ENCODE measurements at regions not wholly inside any gene's neighbourhood (a gene's known extent, or its start where the extent isn't known, plus 50 kb on each side); places are given as distances from the start of the nearest gene placed in this dataset.

DNA sequence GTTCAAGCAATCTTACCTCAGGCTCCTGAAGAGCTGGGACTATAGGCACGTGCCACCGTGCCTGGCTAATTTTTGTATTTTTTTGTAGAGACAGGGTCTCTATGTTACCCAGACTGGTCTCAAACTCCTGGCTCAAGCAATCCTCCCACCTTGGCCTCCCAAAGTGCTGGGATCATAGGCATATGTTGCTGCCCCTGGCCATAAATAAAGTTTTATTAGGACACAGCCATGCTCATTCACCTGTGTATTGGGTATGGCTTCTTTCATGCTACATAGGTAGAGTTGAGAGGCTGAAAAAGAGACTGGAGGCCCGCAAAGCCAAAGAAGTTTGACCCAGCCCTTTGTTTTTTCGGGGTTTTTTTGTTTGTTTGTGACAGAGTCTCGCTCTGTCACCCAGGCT lies 61.7 kb upstream of the NCOR2 start:
- Histone ChIP-seq H3K9me3 (ENCODE audit: control insufficient read depth in 2 of 2, insufficient read depth in 1 of 2, low read depth in 1 of 2, low read length in 1 of 2) (no peaks in the 10 kb centered on the region), H3K4me3 (ENCODE audit: low read depth in 1 of 2, low read length in 2 of 2) (no peak overlapping the region), H3K27me3 (ENCODE audit: control insufficient read depth in 1 of 2, insufficient read depth in 2 of 2, low read length in 2 of 2) (no peaks in the 10 kb centered on the region), H3K36me3 (ENCODE audit: control insufficient read depth in 2 of 2, insufficient read depth in 2 of 2, low read length in 1 of 2) (no peaks in the 10 kb centered on the region), H3K27ac (ENCODE audit: low read depth in 2 of 2, low read length in 1 of 2) (no peak overlapping the region), H3K4me1 (ENCODE audit: control insufficient read depth in 2 of 2, insufficient read depth in 2 of 2, low read length in 1 of 2) (peaks cover 0 to 20% of the 10 kb centered on the region in 2 donors)
- WGBS, 2 donors = 96 to 97% methylated on average over 5 of the region's 5 CpGs

DNA sequence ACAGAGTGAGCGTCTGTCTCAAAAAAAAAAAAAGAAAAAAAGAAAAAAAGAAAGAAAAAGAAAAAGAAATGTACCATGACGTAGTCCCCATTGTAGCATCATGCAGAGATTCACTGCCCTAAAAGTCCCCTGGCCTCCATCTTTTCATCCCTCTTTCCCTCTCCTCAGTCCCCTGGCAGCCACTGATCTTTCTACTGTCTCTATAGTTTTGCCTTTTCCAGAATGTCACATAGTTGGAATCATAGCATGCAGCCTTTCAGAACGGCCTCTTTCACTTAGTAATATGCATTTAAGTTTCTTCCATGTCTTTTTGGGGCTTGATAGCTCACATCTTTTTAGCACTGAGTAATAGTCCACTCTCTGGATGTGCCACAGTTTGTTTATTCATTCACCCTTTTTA lies 60.5 kb upstream of the NCOR2 start:
- H3K27me3 ChIP-seq (ENCODE audit: control insufficient read depth in 1 of 2, insufficient read depth in 2 of 2, low read length in 2 of 2) = no peaks in the 10 kb centered on the region
- H3K4me3 ChIP-seq (ENCODE audit: low read depth in 1 of 2, low read length in 2 of 2) = no peak overlapping the region
- peaks cover 0 to 3% of the 10 kb centered on the region in 2 donors for H3K9me3 ChIP-seq (ENCODE audit: control insufficient read depth in 2 of 2, insufficient read depth in 1 of 2, low read depth in 1 of 2, low read length in 1 of 2)
- no peaks in the 10 kb centered on the region for H3K36me3 ChIP-seq (ENCODE audit: control insufficient read depth in 2 of 2, insufficient read depth in 2 of 2, low read length in 1 of 2)
- peaks cover 0 to 18% of the 10 kb centered on the region in 2 donors for H3K4me1 ChIP-seq (ENCODE audit: control insufficient read depth in 2 of 2, insufficient read depth in 2 of 2, low read length in 1 of 2)
- 87 to 90% methylated on average over 3 of the region's 3 CpGs for WGBS, 2 donors
- no peak overlapping the region for H3K27ac ChIP-seq (ENCODE audit: low read depth in 2 of 2, low read length in 1 of 2)

DNA sequence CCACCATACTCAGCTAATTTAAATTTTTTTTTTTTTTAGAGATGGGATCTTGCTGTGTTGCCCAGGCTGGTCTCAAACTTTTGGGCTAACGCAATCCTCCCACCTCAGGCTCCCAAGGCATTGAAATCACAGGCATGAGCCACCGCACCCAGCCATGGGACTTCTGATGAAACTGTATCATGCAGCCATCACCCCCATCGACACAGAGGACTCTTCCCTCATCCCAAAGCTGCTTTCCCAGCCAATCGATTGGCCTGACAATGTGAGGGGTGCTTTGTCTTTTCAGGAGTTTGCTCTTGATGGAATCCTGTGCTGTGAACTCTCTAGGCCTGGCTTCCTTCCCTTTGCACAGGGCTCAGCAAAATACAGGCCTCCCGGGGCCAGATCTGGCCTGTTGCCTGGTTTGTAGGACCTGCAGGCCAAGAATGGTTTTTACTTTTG lies 59.6 kb upstream of the NCOR2 start:
- Histone ChIP-seq H3K4me1 (ENCODE audit: control insufficient read depth in 2 of 2, insufficient read depth in 2 of 2, low read length in 1 of 2) (peaks cover 0 to 23% of the 10 kb centered on the region in 2 donors), H3K27ac (ENCODE audit: low read depth in 2 of 2, low read length in 1 of 2) (peak overlapping the region; percentile 50 to 78)
- 64 to 66% methylated on average over 5 of the region's 5 CpGs for WGBS, 2 donors

DNA sequence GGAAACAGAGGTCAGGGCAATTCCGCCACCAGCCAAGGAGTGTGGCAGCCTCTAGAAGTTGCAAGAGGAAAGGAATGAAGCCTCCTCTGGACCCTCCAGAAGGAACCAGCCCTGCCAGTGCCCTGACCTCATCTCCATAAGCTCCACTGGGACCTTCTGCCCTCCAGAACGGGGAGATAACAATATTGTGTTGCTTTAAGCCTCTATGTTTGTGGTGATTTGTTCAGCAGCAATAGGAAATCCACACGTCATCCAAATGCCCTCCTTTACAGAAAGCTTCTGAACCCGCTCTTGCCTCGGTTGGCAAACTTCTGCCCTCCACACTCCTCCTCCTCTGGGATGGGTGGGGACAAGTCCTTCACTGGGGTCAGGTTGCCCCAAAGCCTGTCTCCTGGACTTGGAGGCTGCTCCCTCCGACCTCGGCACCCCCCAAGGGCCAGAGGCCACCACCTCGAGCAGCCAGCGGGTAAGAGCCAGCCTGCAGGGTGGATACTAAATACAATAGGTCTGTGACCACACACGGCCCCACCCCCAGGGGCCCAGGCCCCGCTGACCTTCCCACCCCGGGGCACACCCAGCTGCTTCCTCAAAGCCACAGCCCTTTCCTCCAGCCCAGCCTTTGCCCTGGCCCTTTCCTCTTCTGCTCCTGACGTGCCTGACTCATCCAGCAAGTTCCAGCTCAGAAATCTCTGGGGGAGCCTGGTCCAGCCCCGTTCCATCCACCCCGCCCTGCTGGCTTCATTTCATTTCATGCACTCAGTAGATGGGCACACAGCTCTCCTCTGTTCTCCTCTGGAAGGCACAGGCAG lies 58.7 kb upstream of the NCOR2 start:
- 34 to 39% methylated on average over 15 of the region's 15 CpGs for WGBS, 2 donors
- H3K9me3 ChIP-seq (ENCODE audit: control insufficient read depth in 2 of 2, insufficient read depth in 1 of 2, low read depth in 1 of 2, low read length in 1 of 2) = peaks cover 0 to 3% of the 10 kb centered on the region in 2 donors
- H3K4me1 ChIP-seq (ENCODE audit: control insufficient read depth in 2 of 2, insufficient read depth in 2 of 2, low read length in 1 of 2) = peaks cover 0 to 30% of the 10 kb centered on the region in 2 donors
- H3K4me3 ChIP-seq (ENCODE audit: low read depth in 1 of 2, low read length in 2 of 2) = no peak overlapping the region
- peak overlapping the region; percentile 50 to 78 for H3K27ac ChIP-seq (ENCODE audit: low read depth in 2 of 2, low read length in 1 of 2)
- no peaks in the 10 kb centered on the region for H3K27me3 ChIP-seq (ENCODE audit: control insufficient read depth in 1 of 2, insufficient read depth in 2 of 2, low read length in 2 of 2)
- no peaks in the 10 kb centered on the region for H3K36me3 ChIP-seq (ENCODE audit: control insufficient read depth in 2 of 2, insufficient read depth in 2 of 2, low read length in 1 of 2)

More for the DNA sequence above, 59.6 kb upstream of the NCOR2 start:
- Histone ChIP-seq H3K4me3 (ENCODE audit: low read depth in 1 of 2, low read length in 2 of 2) (no peak overlapping the region), H3K36me3 (ENCODE audit: control insufficient read depth in 2 of 2, insufficient read depth in 2 of 2, low read length in 1 of 2) (no peaks in the 10 kb centered on the region), H3K9me3 (ENCODE audit: control insufficient read depth in 2 of 2, insufficient read depth in 1 of 2, low read depth in 1 of 2, low read length in 1 of 2) (peaks cover 0 to 3% of the 10 kb centered on the region in 2 donors), H3K27me3 (ENCODE audit: control insufficient read depth in 1 of 2, insufficient read depth in 2 of 2, low read length in 2 of 2) (no peaks in the 10 kb centered on the region)

DNA sequence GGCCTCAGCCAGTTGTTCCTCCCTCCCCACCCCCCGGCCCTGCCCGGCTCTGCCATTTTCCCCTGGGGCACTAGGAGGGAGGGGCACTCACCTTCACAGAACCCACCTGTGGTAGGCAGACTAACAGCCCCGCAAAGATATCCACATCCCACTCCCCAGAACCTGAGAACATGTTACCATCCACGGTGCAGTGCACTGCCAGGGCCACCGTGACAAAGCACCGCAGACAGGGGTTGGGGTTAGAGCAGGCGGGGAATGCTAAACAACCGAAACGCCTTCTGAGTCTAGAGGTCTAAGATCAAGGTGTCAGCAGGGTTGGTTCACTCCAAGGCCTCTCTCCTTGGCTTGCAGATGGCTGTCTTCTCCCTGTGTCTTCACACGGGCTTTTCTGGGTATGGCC lies 57.4 kb upstream of the NCOR2 start:
- peaks cover 0 to 30% of the 10 kb centered on the region in 2 donors for H3K4me1 ChIP-seq (ENCODE audit: control insufficient read depth in 2 of 2, insufficient read depth in 2 of 2, low read length in 1 of 2)
- H3K9me3 ChIP-seq (ENCODE audit: control insufficient read depth in 2 of 2, insufficient read depth in 1 of 2, low read depth in 1 of 2, low read length in 1 of 2) = peaks cover 0 to 3% of the 10 kb centered on the region in 2 donors
- no peak overlapping the region for H3K4me3 ChIP-seq (ENCODE audit: low read depth in 1 of 2, low read length in 2 of 2)
- WGBS, 2 donors = 77 to 79% methylated on average over 10 of the region's 10 CpGs
- no peaks in the 10 kb centered on the region for H3K36me3 ChIP-seq (ENCODE audit: control insufficient read depth in 2 of 2, insufficient read depth in 2 of 2, low read length in 1 of 2)
- H3K27ac ChIP-seq (ENCODE audit: low read depth in 2 of 2, low read length in 1 of 2) = no peak overlapping the region
- no peaks in the 10 kb centered on the region for H3K27me3 ChIP-seq (ENCODE audit: control insufficient read depth in 1 of 2, insufficient read depth in 2 of 2, low read length in 2 of 2)

DNA sequence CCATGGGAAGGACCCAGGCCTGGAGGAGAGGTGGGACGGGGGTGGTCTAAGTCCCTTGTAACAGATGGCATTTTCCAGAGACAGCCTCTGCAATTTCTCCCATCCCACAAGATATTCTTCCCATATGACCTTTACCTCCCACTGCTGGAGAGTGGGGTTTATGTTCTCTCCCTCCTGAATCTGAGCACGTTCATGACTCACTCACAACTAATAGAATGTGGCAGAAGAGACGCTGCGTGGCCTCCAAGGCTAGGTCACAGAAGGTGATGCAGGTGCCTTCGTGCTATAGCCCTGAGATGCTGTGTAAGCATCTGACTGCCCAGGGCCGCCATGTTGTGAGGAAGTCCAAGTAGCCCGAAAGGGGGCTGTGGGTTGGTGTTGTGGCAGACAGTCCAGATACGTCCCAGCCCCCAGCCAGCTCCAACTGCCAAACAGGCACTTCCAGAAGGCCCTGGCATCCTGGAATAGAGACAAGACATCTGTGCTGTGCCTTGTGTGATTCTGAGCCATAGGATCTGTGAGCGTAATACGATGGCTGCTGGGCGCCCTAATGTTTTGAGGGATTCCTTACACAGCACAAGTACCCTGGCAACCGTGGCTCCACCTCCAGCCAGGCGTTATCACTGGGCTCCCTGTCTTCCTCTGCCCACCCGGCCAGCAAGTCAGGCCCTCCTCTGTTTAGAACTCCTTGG lies 56.1 kb upstream of the NCOR2 start:
- H3K36me3 ChIP-seq (ENCODE audit: control insufficient read depth in 2 of 2, insufficient read depth in 2 of 2, low read length in 1 of 2) = no peaks in the 10 kb centered on the region
- H3K9me3 ChIP-seq (ENCODE audit: control insufficient read depth in 2 of 2, insufficient read depth in 1 of 2, low read depth in 1 of 2, low read length in 1 of 2) = peaks cover 0 to 6% of the 10 kb centered on the region in 2 donors
- no peak overlapping the region for H3K4me3 ChIP-seq (ENCODE audit: low read depth in 1 of 2, low read length in 2 of 2)
- H3K4me1 ChIP-seq (ENCODE audit: control insufficient read depth in 2 of 2, insufficient read depth in 2 of 2, low read length in 1 of 2) = peaks cover 0 to 30% of the 10 kb centered on the region in 2 donors
- no peak overlapping the region for H3K27ac ChIP-seq (ENCODE audit: low read depth in 2 of 2, low read length in 1 of 2)
- no peaks in the 10 kb centered on the region for H3K27me3 ChIP-seq (ENCODE audit: control insufficient read depth in 1 of 2, insufficient read depth in 2 of 2, low read length in 2 of 2)
- 92 to 95% methylated on average over 14 of the region's 14 CpGs for WGBS, 2 donors

DNA sequence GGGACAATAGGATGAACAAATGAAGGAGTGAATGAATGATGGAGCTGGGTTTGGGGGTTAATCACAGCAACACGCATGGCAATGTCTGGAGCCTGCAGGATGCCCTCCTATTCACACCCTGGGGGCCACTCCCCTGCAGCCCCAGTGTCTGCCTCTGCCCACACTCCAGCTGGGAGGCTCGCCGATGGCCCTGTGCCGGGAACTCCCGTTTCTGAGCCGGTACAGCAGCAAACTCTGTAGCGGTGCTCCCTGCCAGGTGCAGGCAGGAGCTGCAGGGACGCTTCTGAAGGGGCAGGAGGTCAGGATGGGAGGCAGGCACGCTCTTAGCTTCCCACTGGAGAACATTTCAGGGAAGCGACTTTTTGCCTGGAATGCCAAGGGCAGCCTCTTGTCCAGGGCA lies 55.4 kb upstream of the NCOR2 start:
- no peak overlapping the region for H3K27ac ChIP-seq (ENCODE audit: low read depth in 2 of 2, low read length in 1 of 2)
- WGBS, 2 donors = 53 to 55% methylated on average over 10 of the region's 10 CpGs
- peaks cover 0 to 6% of the 10 kb centered on the region in 2 donors for H3K9me3 ChIP-seq (ENCODE audit: control insufficient read depth in 2 of 2, insufficient read depth in 1 of 2, low read depth in 1 of 2, low read length in 1 of 2)
- H3K4me1 ChIP-seq (ENCODE audit: control insufficient read depth in 2 of 2, insufficient read depth in 2 of 2, low read length in 1 of 2) = peaks cover 0 to 30% of the 10 kb centered on the region in 2 donors
- no peaks in the 10 kb centered on the region for H3K27me3 ChIP-seq (ENCODE audit: control insufficient read depth in 1 of 2, insufficient read depth in 2 of 2, low read length in 2 of 2)
- H3K36me3 ChIP-seq (ENCODE audit: control insufficient read depth in 2 of 2, insufficient read depth in 2 of 2, low read length in 1 of 2) = no peaks in the 10 kb centered on the region
- H3K4me3 ChIP-seq (ENCODE audit: low read depth in 1 of 2, low read length in 2 of 2) = no peak overlapping the region

DNA sequence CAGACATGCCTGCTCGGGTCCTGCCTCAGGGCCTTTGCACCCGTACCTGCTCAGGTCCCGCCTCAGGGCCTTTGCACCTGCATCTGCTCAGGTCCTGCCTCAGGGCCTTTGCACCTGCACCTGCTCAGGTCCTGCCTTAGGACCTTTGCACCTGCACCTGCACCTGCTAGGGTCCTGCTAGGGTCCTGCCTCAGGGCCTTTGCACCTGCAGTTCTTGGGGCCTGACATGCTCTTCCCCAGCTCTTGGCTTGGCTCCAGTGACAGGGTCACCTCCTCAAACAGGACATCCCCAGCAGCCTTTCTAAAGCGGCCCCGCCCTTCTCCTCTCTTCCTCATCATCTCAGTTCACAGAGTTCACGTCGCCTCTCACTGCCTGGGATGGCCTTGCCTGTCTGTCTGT lies 54.9 kb upstream of the NCOR2 start:
- WGBS, 2 donors = 80 to 84% methylated on average over 7 of the region's 7 CpGs
- Histone ChIP-seq H3K4me1 (ENCODE audit: control insufficient read depth in 2 of 2, insufficient read depth in 2 of 2, low read length in 1 of 2) (peaks cover 0 to 30% of the 10 kb centered on the region in 2 donors), H3K36me3 (ENCODE audit: control insufficient read depth in 2 of 2, insufficient read depth in 2 of 2, low read length in 1 of 2) (no peaks in the 10 kb centered on the region), H3K27me3 (ENCODE audit: control insufficient read depth in 1 of 2, insufficient read depth in 2 of 2, low read length in 2 of 2) (no peaks in the 10 kb centered on the region), H3K27ac (ENCODE audit: low read depth in 2 of 2, low read length in 1 of 2) (no peak overlapping the region), H3K4me3 (ENCODE audit: low read depth in 1 of 2, low read length in 2 of 2) (no peak overlapping the region), H3K9me3 (ENCODE audit: control insufficient read depth in 2 of 2, insufficient read depth in 1 of 2, low read depth in 1 of 2, low read length in 1 of 2) (peaks cover 0 to 6% of the 10 kb centered on the region in 2 donors)

DNA sequence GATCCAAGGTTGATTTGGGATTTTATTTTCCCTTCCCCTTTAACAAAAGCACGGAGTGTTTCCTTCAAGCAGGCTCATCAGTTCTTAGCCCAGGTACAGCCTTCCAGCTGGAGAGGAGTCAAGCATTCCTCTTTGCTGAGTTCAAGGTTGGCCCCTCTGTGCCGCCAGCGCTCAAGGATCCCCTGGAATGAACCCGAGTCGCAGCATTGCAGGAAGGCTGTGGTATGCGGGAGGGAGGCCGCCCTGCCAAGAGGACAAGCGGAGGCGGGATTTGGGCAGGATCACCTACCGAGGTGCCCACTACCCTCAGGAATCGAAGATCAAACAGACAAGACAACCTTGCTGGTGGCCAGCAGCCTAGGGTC lies 53.9 kb upstream of the NCOR2 start:
- no peak overlapping the region for H3K4me3 ChIP-seq (ENCODE audit: low read depth in 1 of 2, low read length in 2 of 2)
- H3K4me1 ChIP-seq (ENCODE audit: control insufficient read depth in 2 of 2, insufficient read depth in 2 of 2, low read length in 1 of 2) = peaks cover 0 to 28% of the 10 kb centered on the region in 2 donors
- WGBS, 2 donors = 35 to 40% methylated on average over 11 of the region's 11 CpGs
- peaks cover 0 to 6% of the 10 kb centered on the region in 2 donors for H3K9me3 ChIP-seq (ENCODE audit: control insufficient read depth in 2 of 2, insufficient read depth in 1 of 2, low read depth in 1 of 2, low read length in 1 of 2)
- no peaks in the 10 kb centered on the region for H3K27me3 ChIP-seq (ENCODE audit: control insufficient read depth in 1 of 2, insufficient read depth in 2 of 2, low read length in 2 of 2)
- H3K36me3 ChIP-seq (ENCODE audit: control insufficient read depth in 2 of 2, insufficient read depth in 2 of 2, low read length in 1 of 2) = no peaks in the 10 kb centered on the region
- H3K27ac ChIP-seq (ENCODE audit: low read depth in 2 of 2, low read length in 1 of 2) = peak overlapping the region; percentile 78 to 90
